ENCODE measurements at regions not wholly inside any gene's neighbourhood (a gene's known extent, or its start where the extent isn't known, plus 50 kb on each side); places are given as distances from the start of the nearest gene placed in this dataset.
A peak's percentile ranks its signal among the peaks of the same experiment; 100 is the strongest.

GRCh38 chr4:44927399-44928380 lies 201.3 kb upstream of the GNPDA2 start:
- peak in 2 of 4 experiments; percentile 2 to 5 for DNase-seq

GRCh38 chr4:44916411-44916810 lies 190.1 kb upstream of the GNPDA2 start:
- DNase-seq: peak in 1 of 4 experiments; percentile 2

DNA sequence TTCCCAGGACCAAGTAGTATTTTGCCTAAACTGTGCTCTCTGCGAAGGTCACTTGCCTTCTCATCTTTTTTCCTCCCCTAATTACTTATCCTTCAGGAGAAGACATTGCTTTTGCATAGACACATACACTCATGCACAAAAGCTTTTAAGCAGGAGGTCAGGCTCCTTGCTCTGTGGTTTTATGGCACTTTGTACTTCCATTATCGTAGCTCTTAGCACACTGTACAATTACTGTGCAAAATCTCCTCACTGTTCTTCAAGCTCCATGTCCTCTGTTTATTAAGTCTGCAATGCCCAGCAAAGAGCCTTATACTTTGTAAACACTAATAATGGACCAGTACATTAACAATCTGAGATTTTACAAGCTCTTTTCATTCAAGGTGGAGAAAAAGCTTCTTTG lies 188.4 kb upstream of the GNPDA2 start:
- DNase-seq: no peak

GRCh38 chr4:44914223-44914622 lies 187.9 kb upstream of the GNPDA2 start:
- DNase-seq: no peak

DNA sequence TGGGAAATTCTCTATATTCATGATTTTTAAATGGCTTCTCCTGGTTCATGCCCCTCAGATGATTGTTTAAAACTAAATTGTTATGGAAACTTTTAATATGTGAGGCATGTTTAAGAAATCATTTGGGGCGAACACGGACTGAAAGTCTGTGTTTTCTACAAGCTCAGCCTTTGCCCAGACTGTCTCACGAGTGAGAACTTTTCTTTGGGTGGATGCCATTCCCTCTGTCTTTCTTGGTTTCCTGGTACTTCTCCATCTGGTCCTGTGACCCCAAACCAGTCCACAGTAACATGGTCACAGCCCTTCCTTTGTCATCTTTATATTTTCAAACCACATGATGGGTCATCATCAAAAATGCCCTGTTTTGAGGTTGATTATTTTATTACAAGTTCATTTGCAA lies 186.6 kb upstream of the GNPDA2 start:
- no peak for DNase-seq

GRCh38 chr4:44908565-44908964 lies 182.2 kb upstream of the GNPDA2 start:
- DNase-seq: no peak

DNA sequence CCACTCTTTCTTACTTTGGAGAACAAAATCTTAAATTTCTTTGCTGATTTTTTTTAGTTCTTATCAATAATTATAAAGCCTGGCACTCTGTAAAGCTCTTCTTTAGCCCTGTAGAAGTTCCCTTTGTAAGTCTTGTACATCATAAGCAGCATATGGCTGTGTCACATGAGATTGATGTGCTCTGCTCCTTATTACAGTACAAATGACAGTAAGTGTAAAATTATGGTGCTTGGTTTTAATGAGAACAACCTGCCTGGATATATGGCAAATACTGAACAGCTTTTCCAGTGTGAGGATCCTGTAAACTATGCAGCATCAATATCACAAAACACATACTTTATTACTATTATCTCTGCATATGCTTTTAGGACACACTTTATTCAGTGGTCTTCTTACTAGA lies 145.9 kb upstream of the GNPDA2 start:
- DNase-seq: no peak

GRCh38 chr4:44871133-44871532 lies 144.8 kb upstream of the GNPDA2 start:
- DNase-seq: no peak

- DNase-seq: no peak
Observed at GRCh38 chr4:44869985-44870384, 143.6 kb upstream of the GNPDA2 start.

DNA sequence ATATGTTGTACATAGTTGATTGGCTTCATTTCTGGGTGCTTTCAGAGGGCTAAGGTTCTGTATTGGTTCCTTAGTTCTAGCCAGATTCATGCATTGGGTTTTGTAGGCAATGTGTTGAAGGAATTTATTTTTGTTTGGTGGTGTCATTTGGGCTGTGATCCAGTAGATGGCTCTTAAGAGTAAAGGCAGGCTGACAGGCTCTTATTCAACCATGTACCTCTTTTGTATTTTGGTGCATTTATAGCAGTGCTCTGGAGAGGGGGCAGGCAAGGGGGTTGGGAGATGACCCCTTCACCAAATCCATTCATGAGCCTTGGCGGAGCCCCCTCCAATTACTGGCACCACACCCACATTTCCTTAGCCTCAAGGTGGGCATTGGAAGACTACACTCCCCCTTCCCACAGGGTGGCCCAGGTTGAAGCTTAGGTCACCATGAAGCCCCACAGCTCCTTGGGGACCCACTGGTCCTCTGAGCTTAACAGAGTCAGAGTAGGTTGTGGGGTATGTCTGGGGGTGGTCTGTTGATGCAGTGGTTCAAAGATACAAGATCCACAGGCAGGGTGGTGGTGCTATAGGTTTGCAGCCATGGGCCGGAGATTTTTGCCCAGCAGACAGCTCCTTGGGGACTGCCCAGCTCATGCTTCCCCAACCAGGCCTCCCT lies 143.0 kb upstream of the GNPDA2 start:
- DNase-seq: no peak

DNA sequence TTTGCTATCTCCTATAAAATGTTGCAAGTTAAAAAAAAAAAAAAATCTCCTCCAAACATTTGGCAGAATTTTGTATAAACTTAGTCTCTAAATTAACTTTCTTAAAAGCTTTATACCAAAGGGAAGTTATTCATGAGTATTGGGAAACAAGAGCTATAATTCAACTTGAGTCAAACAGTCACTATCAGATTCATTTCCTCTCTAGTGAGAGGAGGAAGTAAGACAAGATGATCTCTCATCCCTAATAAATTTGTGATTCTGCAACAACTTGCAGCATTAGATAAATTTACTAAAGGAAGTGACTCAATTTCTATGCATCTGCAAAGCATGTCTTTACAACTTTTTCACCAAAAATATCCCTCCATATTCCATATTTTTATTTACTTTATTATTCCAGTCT lies 135.4 kb upstream of the GNPDA2 start:
- peak in 3 of 4 experiments; percentile 4 to 70 (median 70) for DNase-seq

DNA sequence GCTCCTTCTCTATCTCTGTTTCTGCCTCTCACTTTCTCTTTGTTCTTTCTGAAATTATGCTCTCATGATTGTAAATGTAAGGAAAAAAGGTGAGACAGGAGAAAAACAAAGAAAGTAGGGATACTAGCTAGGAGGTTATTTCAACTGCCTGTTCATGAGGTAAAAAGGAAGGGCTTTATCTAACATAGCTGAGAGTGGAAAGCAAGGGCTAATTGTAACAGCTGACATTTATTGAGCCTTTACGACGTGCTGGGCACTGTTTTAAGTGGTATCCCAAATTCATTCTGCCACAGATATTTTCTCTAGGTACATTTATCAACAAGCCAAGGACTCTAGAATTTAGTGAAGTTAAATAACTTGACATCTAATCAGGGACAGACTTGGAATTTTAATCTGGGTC lies 133.1 kb upstream of the GNPDA2 start:
- DNase-seq: no peak

DNA sequence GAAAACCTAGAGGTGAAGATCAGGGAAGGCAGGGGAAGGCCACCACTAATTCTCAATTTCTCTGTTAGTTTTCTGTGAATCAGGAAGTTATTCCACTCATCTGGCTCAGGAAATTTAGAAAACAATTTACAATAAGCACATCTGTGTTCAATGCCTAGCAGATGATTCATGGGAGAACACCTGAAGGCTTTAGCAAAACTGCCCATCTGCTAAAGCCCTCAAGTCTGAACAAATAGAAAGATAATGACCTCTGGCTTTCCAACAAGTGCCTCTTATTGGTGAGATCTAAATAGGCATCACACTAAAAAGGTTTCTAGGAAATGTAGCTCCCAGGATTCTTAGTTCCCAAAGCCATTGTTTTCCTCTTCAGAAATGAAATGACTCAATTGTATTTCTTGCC lies 122.1 kb upstream of the GNPDA2 start:
- DNase-seq: no peak

DNA sequence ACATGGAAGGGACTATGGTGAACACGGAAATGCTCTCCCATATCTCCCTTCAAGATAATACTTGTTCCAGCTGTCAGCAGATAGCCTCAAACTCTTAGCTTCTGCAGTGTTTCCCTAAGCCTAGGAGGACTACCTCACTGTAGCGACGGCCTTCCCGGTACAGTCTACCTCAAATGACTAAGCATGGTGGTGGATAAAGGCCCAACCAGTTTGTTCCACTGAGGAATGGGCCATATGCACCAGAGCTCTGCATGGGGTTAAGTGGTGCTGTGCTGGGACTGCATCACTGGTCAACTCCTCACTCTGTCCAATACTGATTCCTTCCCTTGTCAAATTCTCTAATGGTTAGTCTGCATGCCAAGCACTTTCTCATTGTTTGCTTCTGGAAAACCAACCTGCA lies 119.6 kb upstream of the GNPDA2 start:
- no peak for DNase-seq

- no peak for DNase-seq
Observed at GRCh38 chr4:44845309-44845708, 119.0 kb upstream of the GNPDA2 start.

DNA sequence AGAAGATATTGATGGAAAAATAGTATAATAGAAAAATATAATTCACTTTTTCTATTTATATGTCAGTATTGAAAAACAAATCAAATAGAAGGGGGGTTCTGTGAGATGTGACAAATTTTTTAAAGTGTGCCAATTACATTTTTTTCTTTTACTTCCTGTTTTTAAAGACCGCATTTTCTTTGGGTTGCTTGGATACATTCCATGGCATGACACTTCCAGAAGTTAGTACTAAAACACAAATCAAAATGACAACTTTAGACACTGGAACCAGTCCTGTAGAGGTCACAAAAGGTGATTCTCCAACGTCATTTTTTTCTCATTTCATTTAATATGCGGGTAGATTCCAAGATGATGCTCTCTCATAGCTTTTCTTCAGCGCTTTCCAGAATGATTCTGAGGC lies 116.2 kb upstream of the GNPDA2 start:
- no peak for DNase-seq

DNA sequence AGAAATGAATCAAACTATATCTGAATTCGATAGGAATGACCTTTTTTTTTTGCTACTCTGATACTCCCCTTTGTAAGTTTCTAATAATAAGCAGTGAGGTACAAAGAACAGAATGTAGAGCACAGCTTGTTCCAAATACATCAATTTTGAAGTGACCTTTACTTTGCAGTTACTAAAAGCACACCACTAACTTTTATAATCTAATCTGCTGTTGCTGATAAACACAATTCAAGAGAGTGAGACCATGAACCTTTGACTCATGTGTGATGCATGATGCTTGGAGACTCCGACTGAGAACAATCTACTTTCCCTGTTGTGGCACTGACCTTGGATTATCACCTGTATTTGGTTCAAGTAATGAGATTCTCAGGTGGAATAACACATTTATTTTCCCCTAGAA lies 91.6 kb upstream of the GNPDA2 start:
- no peak for DNase-seq

- no peak for DNase-seq
Observed at GRCh38 chr4:44806071-44806470, 79.7 kb upstream of the GNPDA2 start.

DNA sequence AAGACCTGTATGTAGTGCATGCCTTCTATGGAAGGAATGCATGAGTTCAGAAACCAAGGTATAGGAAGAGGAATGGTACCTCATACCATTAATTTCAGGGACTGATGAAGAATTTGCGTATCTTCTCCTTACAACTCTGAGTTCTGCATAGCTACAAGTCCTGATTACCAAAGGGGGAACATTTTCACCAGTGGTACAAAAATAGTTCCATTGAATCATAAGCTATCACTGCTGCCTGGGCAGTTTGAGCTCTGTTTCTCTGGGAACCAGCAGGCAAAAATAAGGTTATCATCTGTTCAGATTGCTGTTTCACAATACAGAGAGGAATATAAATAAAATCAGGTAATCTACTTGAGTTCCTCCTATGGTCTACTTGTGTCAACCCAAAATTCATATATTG lies 77.9 kb upstream of the GNPDA2 start:
- DNase-seq: no peak

DNA sequence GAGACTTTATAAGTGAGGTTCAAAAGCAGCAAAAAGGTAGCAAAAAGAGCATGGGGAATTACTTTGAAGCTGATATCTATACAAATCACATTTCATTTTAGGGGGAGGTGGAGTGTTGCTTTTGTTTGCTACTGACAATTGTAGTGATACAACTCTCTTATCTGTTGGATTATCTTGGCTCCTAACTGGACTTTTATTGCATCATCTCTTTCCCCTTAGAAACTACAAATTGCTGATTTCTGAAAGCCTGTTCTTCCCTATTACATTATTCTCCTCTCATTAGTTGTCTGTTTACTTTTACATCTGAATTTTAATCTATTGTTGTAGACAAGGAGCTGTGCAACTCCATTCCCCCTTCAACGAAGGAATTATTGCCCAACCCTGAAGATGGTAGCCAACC lies 75.0 kb upstream of the GNPDA2 start:
- DNase-seq: no peak

GRCh38 chr4:44791831-44792230 lies 65.5 kb upstream of the GNPDA2 start:
- DNase-seq: no peak

GRCh38 chr4:44777115-44777514 lies 50.8 kb upstream of the GNPDA2 start:
- DNase-seq: no peak
